ENCODE measurements at regions not wholly inside any gene's neighbourhood (a gene's known extent, or its start where the extent isn't known, plus 50 kb on each side); places are given as distances from the start of the nearest gene placed in this dataset.
"Not testable (repeated sequence)": the region's sequence is repeated elsewhere in the genome, so short reads cannot be mapped to it uniquely, and the experiment has no call there.

DNA sequence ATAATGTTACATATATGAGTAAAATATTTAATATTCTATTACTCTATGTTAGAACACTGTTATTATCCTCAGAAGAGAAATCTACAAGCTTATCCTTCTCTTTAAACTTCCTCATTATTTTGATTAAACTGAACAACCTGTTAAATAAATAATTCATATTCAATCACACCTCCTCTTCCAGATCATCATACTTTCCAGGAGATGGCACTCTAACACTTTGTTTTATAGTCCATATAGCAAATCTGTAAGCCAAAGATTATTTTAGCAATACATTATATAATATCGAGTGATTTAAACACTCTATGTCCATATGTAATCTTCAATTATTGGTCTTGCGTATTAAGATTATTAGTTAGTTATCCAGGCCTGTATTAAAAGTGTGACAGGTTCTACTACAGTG lies 694.1 kb downstream of the ANKRD7 start:
- Histone ChIP-seq H3K9me3 (no peaks in the 10 kb centered on the region), H3K4me3 (no peak overlapping the region), H3K27me3 (no peaks in the 10 kb centered on the region), H3K36me3 (no peaks in the 10 kb centered on the region), H3K4me1 (no peaks in the 10 kb centered on the region), H3K27ac (no peak overlapping the region)
- TF ChIP-seq POLR2A (IDR thresholded peaks at IDR 0.05), result no peak
- no peak for TF ChIP-seq CTCF (IDR thresholded peaks at IDR 0.05)
- intact Hi-C loops (cut with DNase I; ENCODE audit: low total_unique reads), result no loop called here
- no peak for DNase-seq

- no peak for TF ChIP-seq CTCF (IDR thresholded peaks at IDR 0.05)
- TF ChIP-seq POLR2A (IDR thresholded peaks at IDR 0.05), result no peak
- Histone ChIP-seq H3K4me1 (no peaks in the 10 kb centered on the region), H3K4me3 (no peak overlapping the region), H3K9me3 (no peaks in the 10 kb centered on the region), H3K36me3 (no peaks in the 10 kb centered on the region), H3K27me3 (no peaks in the 10 kb centered on the region), H3K27ac (no peak overlapping the region)
- intact Hi-C loops (cut with DNase I; ENCODE audit: low total_unique reads), result no loop called here
- DNase-seq, result no peak
These were observed 714.3 kb downstream of the ANKRD7 start for GRCh38 chr7:118938845-118939244.

DNA sequence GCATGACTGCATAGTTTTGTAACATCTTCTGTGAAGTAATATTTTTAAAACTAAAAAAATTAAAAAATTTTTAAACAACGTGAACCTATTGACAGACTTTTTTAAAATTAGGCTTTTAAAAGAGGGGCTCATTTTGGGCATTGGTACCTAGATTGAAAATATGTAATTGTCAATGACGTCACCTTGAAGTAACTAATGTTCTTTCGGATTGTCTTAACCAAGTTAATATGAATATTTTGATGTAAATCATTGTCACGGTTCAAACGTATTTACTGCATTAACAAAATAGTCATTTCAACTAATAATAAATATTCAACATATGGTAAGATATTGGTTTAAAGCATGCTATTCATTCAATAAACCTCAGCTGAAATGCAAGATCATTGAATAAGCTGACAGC lies 719.8 kb downstream of the ANKRD7 start:
- Histone ChIP-seq H3K27ac (no peak overlapping the region), H3K9me3 (no peaks in the 10 kb centered on the region), H3K4me1 (no peaks in the 10 kb centered on the region), H3K36me3 (no peaks in the 10 kb centered on the region), H3K27me3 (no peaks in the 10 kb centered on the region), H3K4me3 (no peak overlapping the region)
- TF ChIP-seq POLR2A (IDR thresholded peaks at IDR 0.05), result no peak
- no peak for DNase-seq
- intact Hi-C loops (cut with DNase I; ENCODE audit: low total_unique reads), result no loop called here

DNA sequence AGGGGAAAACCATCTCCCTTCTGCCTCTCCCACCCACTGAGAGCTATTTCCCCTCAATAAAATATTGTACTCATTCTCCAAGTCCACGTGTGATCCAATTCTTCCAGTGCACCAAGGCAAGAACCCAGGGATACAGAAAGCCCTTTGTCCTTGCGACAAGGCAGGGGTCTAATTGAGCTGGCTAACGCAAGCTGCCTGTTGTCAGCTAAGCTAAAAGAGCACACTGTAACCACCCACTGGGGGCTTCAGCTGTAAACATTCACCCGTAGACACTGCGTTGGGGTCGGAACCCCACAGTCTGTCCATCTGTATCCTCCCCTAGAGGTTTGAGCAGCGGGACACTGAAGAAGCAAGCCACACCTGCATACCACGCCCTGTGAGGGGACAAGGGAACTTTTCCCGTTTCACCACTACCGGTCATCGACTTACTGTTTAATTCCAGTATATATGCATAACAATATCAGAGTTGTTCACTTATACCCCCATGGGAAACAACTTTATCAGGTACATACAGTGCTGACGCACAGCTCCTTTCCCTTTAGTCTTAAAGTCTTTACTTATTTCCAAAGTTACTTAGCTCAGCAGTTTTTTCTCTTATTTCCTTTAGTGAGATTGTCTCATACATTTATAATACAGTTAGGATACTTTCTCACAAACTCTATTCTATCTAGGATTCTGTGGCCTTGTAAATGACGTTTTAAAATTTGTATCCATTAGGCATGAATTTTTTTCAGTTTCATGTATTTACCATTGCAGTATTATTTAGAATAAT lies 721.6 kb downstream of the ANKRD7 start:
- intact Hi-C loops (cut with DNase I; ENCODE audit: low total_unique reads), result no loop called here
- Histone ChIP-seq H3K9me3 (no peaks in the 10 kb centered on the region), H3K4me3 (no peak overlapping the region), H3K27me3 (no peaks in the 10 kb centered on the region), H3K27ac (no peak overlapping the region), H3K4me1 (no peaks in the 10 kb centered on the region), H3K36me3 (no peaks in the 10 kb centered on the region)
- no peak for TF ChIP-seq POLR2A (IDR thresholded peaks at IDR 0.05)
- no peak for TF ChIP-seq CTCF (IDR thresholded peaks at IDR 0.05)
- DNase-seq, result no peak

- H3K27me3 ChIP-seq, result no peaks in the 10 kb centered on the region
- no peaks in the 10 kb centered on the region for H3K36me3 ChIP-seq
- TF ChIP-seq POLR2A (IDR thresholded peaks at IDR 0.05) (no peak), CTCF (IDR thresholded peaks at IDR 0.05) (no peak)
- intact Hi-C loops (cut with DNase I; ENCODE audit: low total_unique reads), result no loop called here
- H3K4me3 ChIP-seq, result no peak overlapping the region
- H3K9me3 ChIP-seq, result no peaks in the 10 kb centered on the region
- DNase-seq, result no peak
- no peak overlapping the region for H3K27ac ChIP-seq
- no peaks in the 10 kb centered on the region for H3K4me1 ChIP-seq
These were observed 724.0 kb downstream of the ANKRD7 start for GRCh38 chr7:118948508-118948907.

DNA sequence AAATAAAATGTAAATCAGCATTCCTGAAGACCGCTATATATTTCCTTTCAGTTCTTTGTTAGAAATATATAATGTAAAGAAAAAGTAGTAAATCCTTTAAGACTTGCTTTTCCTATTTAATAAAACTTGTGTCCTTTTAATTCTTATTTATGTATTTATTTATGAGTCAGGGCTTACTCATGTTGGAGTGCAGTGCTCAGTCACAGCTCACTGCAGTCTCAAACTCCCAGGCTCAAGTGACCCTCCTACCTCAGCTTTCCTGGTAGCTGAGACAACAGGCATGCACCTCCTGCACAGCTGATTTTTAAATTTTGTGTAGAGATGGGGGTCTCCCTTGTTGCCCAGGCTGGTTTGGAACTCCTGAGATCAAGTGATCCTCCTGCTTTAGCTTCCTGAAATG lies 724.5 kb downstream of the ANKRD7 start:
- intact Hi-C loops (cut with DNase I; ENCODE audit: low total_unique reads), result no loop called here
- no peaks in the 10 kb centered on the region for H3K36me3 ChIP-seq
- H3K4me3 ChIP-seq, result no peak overlapping the region
- H3K4me1 ChIP-seq, result no peaks in the 10 kb centered on the region
- DNase-seq, result no peak
- H3K27me3 ChIP-seq, result no peaks in the 10 kb centered on the region
- H3K9me3 ChIP-seq, result no peaks in the 10 kb centered on the region
- no peak overlapping the region for H3K27ac ChIP-seq
- TF ChIP-seq CTCF (IDR thresholded peaks at IDR 0.05), result no peak
- no peak for TF ChIP-seq POLR2A (IDR thresholded peaks at IDR 0.05)

DNA sequence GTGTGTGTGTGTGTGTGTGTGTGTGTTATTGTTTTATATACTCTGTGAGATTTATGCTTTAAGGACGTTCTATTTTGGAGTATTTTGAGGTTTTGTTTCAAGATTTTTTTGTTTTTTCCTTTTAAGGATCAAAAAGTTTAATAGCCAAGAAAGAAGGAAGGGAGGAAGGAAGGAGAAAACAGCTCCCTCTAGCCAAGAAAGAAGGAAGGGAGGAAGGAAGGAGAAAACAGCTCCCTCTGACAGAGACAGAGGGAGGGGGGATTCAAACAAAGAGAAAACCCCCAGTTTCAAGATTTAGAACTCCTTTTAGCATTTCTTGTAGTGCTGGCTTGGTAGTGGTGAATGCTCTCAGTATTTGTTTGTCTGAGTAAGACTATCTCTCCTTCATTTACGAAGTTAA lies 731.8 kb downstream of the ANKRD7 start:
- H3K9me3 ChIP-seq; intact Hi-C loops (cut with DNase I; ENCODE audit: low total_unique reads); DNase-seq; H3K4me1 ChIP-seq; H3K4me3 ChIP-seq; H3K36me3 ChIP-seq; H3K27ac ChIP-seq; H3K27me3 ChIP-seq: not testable (repeated sequence)
